ENCODE measurements at regions not wholly inside any gene's neighbourhood (a gene's known extent, or its start where the extent isn't known, plus 50 kb on each side); places are given as distances from the start of the nearest gene placed in this dataset.

DNA sequence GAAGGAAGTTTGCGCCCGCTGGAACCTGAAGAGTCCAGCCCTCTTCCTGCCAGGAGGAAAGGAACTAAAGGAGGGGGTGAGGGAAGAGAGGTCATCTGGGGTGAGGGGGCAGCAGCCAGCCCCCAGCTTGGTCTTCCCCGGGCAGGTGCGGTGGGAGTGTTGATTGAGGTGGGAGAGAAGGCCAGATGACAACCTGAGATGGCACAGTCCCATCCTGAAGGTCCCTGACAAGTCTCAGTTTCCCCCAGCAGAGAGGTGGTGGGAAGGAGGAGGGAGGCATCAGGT lies 240.9 kb downstream of the HAUS1 start:
- TF ChIP-seq, protein P1, sequence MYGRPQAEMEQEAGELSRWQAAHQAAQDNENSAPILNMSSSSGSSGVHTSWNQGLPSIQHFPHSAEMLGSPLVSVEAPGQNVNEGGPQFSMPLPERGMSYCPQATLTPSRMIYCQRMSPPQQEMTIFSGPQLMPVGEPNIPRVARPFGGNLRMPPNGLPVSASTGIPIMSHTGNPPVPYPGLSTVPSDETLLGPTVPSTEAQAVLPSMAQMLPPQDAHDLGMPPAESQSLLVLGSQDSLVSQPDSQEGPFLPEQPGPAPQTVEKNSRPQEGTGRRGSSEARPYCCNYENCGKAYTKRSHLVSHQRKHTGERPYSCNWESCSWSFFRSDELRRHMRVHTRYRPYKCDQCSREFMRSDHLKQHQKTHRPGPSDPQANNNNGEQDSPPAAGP (tag by site-specific recombination; IDR thresholded peaks at IDR 0.05), result no peak
- TF ChIP-seq, protein P2, sequence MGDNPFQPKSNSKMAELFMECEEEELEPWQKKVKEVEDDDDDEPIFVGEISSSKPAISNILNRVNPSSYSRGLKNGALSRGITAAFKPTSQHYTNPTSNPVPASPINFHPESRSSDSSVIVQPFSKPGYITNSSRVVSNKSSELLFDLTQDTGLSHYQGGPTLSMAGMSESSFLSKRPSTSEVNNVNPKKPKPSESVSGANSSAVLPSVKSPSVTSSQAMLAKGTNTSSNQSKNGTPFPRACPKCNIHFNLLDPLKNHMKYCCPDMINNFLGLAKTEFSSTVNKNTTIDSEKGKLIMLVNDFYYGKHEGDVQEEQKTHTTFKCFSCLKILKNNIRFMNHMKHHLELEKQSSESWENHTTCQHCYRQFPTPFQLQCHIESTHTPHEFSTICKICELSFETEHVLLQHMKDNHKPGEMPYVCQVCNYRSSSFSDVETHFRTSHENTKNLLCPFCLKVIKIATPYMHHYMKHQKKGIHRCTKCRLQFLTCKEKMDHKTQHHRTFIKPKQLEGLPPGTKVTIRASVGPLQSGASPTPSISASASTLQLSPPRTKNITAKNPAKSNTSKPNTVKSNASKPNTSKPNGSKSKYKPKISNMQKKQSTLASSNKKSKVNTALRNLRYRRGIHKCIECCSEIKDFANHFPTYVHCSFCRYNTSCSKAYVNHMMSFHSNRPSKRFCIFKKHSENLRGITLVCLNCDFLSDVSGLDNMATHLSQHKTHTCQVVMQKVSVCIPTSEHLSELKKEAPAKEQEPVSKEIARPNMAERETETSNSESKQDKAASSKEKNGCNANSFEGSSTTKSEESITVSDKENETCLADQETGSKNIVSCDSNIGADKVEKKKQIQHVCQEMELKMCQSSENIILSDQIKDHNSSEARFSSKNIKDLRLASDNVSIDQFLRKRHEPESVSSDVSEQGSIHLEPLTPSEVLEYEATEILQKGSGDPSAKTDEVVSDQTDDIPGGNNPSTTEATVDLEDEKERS (tag by site-specific recombination; IDR thresholded peaks at IDR 0.05), result no peak
- TF ChIP-seq CTCF (tag by site-specific recombination; IDR thresholded peaks at IDR 0.05) (no peak), ZBTB1 (tag by site-specific recombination; IDR thresholded peaks at IDR 0.05) (no peak)
- TF ChIP-seq, protein P3, sequence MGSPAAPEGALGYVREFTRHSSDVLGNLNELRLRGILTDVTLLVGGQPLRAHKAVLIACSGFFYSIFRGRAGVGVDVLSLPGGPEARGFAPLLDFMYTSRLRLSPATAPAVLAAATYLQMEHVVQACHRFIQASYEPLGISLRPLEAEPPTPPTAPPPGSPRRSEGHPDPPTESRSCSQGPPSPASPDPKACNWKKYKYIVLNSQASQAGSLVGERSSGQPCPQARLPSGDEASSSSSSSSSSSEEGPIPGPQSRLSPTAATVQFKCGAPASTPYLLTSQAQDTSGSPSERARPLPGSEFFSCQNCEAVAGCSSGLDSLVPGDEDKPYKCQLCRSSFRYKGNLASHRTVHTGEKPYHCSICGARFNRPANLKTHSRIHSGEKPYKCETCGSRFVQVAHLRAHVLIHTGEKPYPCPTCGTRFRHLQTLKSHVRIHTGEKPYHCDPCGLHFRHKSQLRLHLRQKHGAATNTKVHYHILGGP (tag by site-specific recombination; IDR thresholded peaks at IDR 0.05), result no peak
